IMR-90 (cell line): ENCODE measurements at regions not wholly inside any gene's neighbourhood (a gene's known extent, or its start where the extent isn't known, plus 50 kb on each side); places are given as distances from the start of the nearest gene placed in this dataset.

Experiments
- ATAC-seq: fragments of 200-7000 bp; cut with Tn5 transposase; 2 replicates; pipeline ENCODE4 v1.9.1; 2020; ENCODE audit warnings: low read depth, mild to moderate bottlenecking, moderate library complexity
- BruUV-seq: library from RNA; stranded (reverse); fragments of 400-500 nt; replicated peaks from 2 replicates; lab custom pipeline; 2021; lab: Mats Ljungman, UMichigan
- CTCF ChIA-PET: fragments of 300-600 bp; formaldehyde crosslinking; extraction: SDS; loops from one replicate; lab custom pipeline; 2021; ENCODE audit warnings: antibody characterized with exemption; lab: Yijun Ruan, JAX
- POLR2A ChIA-PET: fragments of 300-600 bp; sonication (Branson Sonifier 250); formaldehyde crosslinking; loops from one replicate; lab custom pipeline; 2022; ENCODE audit warnings: antibody characterized with exemption; ENCODE audit not compliant: unreplicated experiment; lab: Charles Lee
- DNase-seq: peaks from one replicate; pipeline ENCODE4 v3.0.0; 2013
- H2AFZ ChIP-seq: replicated peaks from 2 replicates; pipeline ENCODE3; 2013; ENCODE audit warnings: low read length, mild to moderate bottlenecking; ENCODE audit not compliant: poor library complexity
- H2AK5ac ChIP-seq: 2 replicates; pipeline ENCODE4 v1.6.1; 2013; ENCODE audit warnings: low read depth, low read length, inconsistent platforms
- H2AK9ac ChIP-seq: replicated peaks from 2 replicates; pipeline ENCODE3; 2013; ENCODE audit warnings: mild to moderate bottlenecking, low read depth, low read length, moderate library complexity; ENCODE audit not compliant: poor library complexity
- H2BK120ac ChIP-seq: 2 replicates; pipeline ENCODE4 v1.6.1; 2013; ENCODE audit warnings: low read depth, low read length, inconsistent platforms
- H2BK15ac ChIP-seq: 3 replicates; pipeline ENCODE4 v1.6.1; 2013; ENCODE audit warnings: low read depth, low read length, inconsistent platforms
- H2BK20ac ChIP-seq: 2 replicates; pipeline ENCODE4 v1.6.1; 2013; ENCODE audit warnings: low read depth, mild to moderate bottlenecking, inconsistent platforms, low read length, moderate library complexity
- H2BK5ac ChIP-seq: 2 replicates; pipeline ENCODE4 v1.6.1; 2013; ENCODE audit warnings: mild to moderate bottlenecking, low read depth, low read length, inconsistent platforms; ENCODE audit not compliant: poor library complexity, severe bottlenecking
- H3K14ac ChIP-seq: replicated peaks from 2 replicates; pipeline ENCODE4 v1.6.1; 2013; ENCODE audit warnings: low read depth, low read length, inconsistent platforms
- H3K18ac ChIP-seq: 2 replicates; pipeline ENCODE4 v1.6.1; 2013; ENCODE audit warnings: low read depth, low read length, control low read depth
- H3K23ac ChIP-seq: 2 replicates; pipeline ENCODE4 v1.6.1; 2013; ENCODE audit warnings: low read depth, low read length, inconsistent platforms
- H3K27ac ChIP-seq: 2 replicates; pipeline ENCODE4 v1.5.1; 2013; ENCODE audit warnings: mild to moderate bottlenecking, control low read depth, low read length; ENCODE audit not compliant: insufficient read depth
- H3K27me3 ChIP-seq: 2 replicates; pipeline ENCODE4 v1.6.1; 2013; ENCODE audit warnings: low read length; ENCODE audit not compliant: control insufficient read depth, insufficient read depth
- H3K36me3 ChIP-seq: 2 replicates; pipeline ENCODE4 v1.6.1; 2013; ENCODE audit warnings: low read length, mixed read lengths; ENCODE audit not compliant: control insufficient read depth, insufficient read depth
- H3K4ac ChIP-seq: 2 replicates; pipeline ENCODE4 v1.6.1; 2013; ENCODE audit warnings: low read depth, low read length, inconsistent platforms
- H3K4me1 ChIP-seq: 2 replicates; pipeline ENCODE4 v1.6.1; 2013; ENCODE audit warnings: low read length, mixed read lengths; ENCODE audit not compliant: control insufficient read depth, insufficient read depth
- H3K4me2 ChIP-seq: 2 replicates; pipeline ENCODE4 v1.6.1; 2013; ENCODE audit warnings: low read depth, mild to moderate bottlenecking, control low read depth, low read length, moderate library complexity
- H3K4me3 ChIP-seq: 2 replicates; pipeline ENCODE4 v1.5.1; 2013; ENCODE audit warnings: low read depth, mild to moderate bottlenecking, control low read depth, low read length, moderate library complexity; ENCODE audit not compliant: insufficient read depth
- H3K56ac ChIP-seq: 2 replicates; pipeline ENCODE4 v1.6.1; 2013; ENCODE audit warnings: low read length, inconsistent platforms; ENCODE audit not compliant: insufficient read depth; ENCODE audit errors: extremely low read depth
- H3K79me1 ChIP-seq, 2 experiments: 2 replicates each; pipeline ENCODE4 v1.6.1; 2013; ENCODE audit warnings: low read length in 2 of 2, inconsistent platforms in 1 of 2, low read depth in 1 of 2
- H3K9ac ChIP-seq: 2 replicates; pipeline ENCODE4 v1.6.1; 2013; ENCODE audit warnings: low read depth, low read length, control low read depth
- H3K9me1 ChIP-seq: 2 replicates; pipeline ENCODE4 v1.6.1; 2013; ENCODE audit warnings: low read length, inconsistent platforms; ENCODE audit not compliant: insufficient read depth
- H3K9me3 ChIP-seq: 2 replicates; pipeline ENCODE4 v1.6.1; 2013; ENCODE audit warnings: low read length; ENCODE audit not compliant: control insufficient read depth, insufficient read depth
- H4K20me1 ChIP-seq: 2 replicates; pipeline ENCODE4 v1.6.1; 2013; ENCODE audit warnings: low read length, inconsistent platforms; ENCODE audit not compliant: insufficient read depth
- H4K5ac ChIP-seq: 2 replicates; pipeline ENCODE4 v1.6.1; 2013; ENCODE audit warnings: mild to moderate bottlenecking, low read depth, low read length, control low read depth
- H4K8ac ChIP-seq, 2 experiments: 2 replicates each; pipeline ENCODE4 v1.6.1; 2013; ENCODE audit warnings: low read depth in 2 of 2, low read length in 2 of 2, control low read depth in 1 of 2, inconsistent platforms in 1 of 2
- H4K91ac ChIP-seq: 2 replicates; pipeline ENCODE4 v1.6.1; 2013; ENCODE audit warnings: low read depth, low read length, inconsistent platforms; ENCODE audit not compliant: insufficient read depth
- MXI1 ChIP-seq: IDR thresholded peaks from 2 replicates; pipeline ENCODE4 v1.6.1; 2012; ENCODE audit warnings: low read depth, mild to moderate bottlenecking, low read length, moderate library complexity, borderline replicate concordance
- NFE2L2 ChIP-seq: fragments of 150-350 bp; IDR thresholded peaks from 2 replicates; pipeline ENCODE4 v1.6.1; 2016; ENCODE audit warnings: low read depth, mild to moderate bottlenecking, low read length
- POLR2A ChIP-seq: IDR thresholded peaks from 2 replicates; pipeline ENCODE4 v1.6.1; 2012; ENCODE audit warnings: mild to moderate bottlenecking, low read depth, low read length
- RCOR1 ChIP-seq: IDR thresholded peaks from 2 replicates; pipeline ENCODE4 v1.6.1; 2012; ENCODE audit warnings: mild to moderate bottlenecking, low read length, improper control_type of control experiment; ENCODE audit not compliant: insufficient replicate concordance
- RFX5 ChIP-seq: IDR thresholded peaks from 2 replicates; pipeline ENCODE4 v1.8.0; 2012; ENCODE audit warnings: low read depth, mild to moderate bottlenecking, low read length, moderate library complexity
- WGBS, 2 experiments: methylation state at CpG; one replicate each; pipeline versions ENCODE4 v1.1.5 to v1.1.7; 2013; ENCODE audit warnings: missing lambda C conversion rate in 2 of 2; ENCODE audit not compliant: insufficient read length in 1 of 2; ENCODE audit errors: extremely low coverage in 2 of 2; 5-methylcytosine and 5-hydroxymethylcytosine counted together
- dilution Hi-C: fragments of 300-500 bp; cut with HindIII; formaldehyde crosslinking; loops from one replicate; pipeline ENCODE4 v1.14.3; 2018; ENCODE audit warnings: low sequenced_read_pairs; ENCODE audit not compliant: unreplicated experiment
- in situ Hi-C: fragments of 300-500 bp; cut with MboI; formaldehyde crosslinking; loops from 3 replicates; pipeline ENCODE4 v1.14.3; 2019; ENCODE audit warnings: low sequenced_read_pairs, inconsistent platforms, mixed read lengths
- intact Hi-C: fragments of 100-400 bp; cut with micrococcal nuclease; formaldehyde crosslinking; loops from 2 replicates; pipeline ENCODE4 v1.10.0; 2022
- TF ChIP-seq, protein P1 (sequence below): fragments of 150-350 bp; IDR thresholded peaks from 2 replicates; pipeline ENCODE4 v1.6.1; 2016; ENCODE audit warnings: low read depth, mild to moderate bottlenecking, low read length, moderate library complexity, borderline replicate concordance

DNA sequence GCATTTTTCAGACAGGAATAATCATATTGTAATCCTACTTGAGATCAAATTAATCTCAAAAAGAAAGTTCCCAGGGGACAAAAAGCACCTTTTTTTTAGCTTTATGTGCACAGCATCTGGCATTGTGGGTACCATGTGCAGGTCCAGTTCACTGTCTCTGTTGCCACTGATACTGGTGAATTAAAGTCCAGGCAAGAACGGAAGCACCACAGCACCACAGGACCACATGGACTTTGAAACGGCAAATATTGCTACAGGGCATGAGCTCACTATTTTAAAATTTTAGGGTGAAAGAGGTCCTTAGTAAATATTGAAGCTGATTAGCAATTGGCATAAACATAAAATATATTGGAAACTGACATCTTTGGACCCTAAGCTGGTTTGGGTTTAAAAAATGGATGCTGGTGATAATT is 709.0 kb downstream of the EPM2A start:
- Histone ChIP-seq H3K4me2 (no peak overlapping the region), H3K36me3 (no peaks in the 10 kb centered on the region), H3K4ac (no peak overlapping the region), H4K20me1 (no peaks in the 10 kb centered on the region), H3K9ac (no peak overlapping the region), H3K4me1 (no peaks in the 10 kb centered on the region), H4K5ac (no peak overlapping the region), H3K18ac (no peak overlapping the region), H3K23ac (no peak overlapping the region), H2AFZ (no peak overlapping the region), H2AK5ac (no peak overlapping the region), H3K56ac (no peak overlapping the region), H4K91ac (no peak overlapping the region), H3K4me3 (no peak overlapping the region), H3K79me1 (no peaks in the 10 kb centered on the region), H2AK9ac (no peak overlapping the region), H4K8ac (no peak overlapping the region), H2BK5ac (no peak overlapping the region), H3K27ac (no peak overlapping the region), H2BK120ac (no peak overlapping the region), H2BK20ac (no peak overlapping the region), H2BK15ac (no peak overlapping the region), H3K9me1 (no peaks in the 10 kb centered on the region), H3K9me3 (no peaks in the 10 kb centered on the region), H3K14ac (no peak overlapping the region), H3K27me3 (no peaks in the 10 kb centered on the region)
- ChIA-PET CTCF (interaction anchor here (0.6 kb wide), 1 partner anchor 288 kb away, joined by 3 read pairs; no protein-coding TSS in a partner anchor), POLR2A (no interaction called here)
- ATAC-seq: no peak
- intact Hi-C loops: loop anchor here (5.0 kb wide), 2 partner anchors 186 to 606 kb away; no protein-coding TSS in a partner anchor
- TF ChIP-seq MXI1: no peak
- TF ChIP-seq NFE2L2: no peak
- TF ChIP-seq, protein P1, sequence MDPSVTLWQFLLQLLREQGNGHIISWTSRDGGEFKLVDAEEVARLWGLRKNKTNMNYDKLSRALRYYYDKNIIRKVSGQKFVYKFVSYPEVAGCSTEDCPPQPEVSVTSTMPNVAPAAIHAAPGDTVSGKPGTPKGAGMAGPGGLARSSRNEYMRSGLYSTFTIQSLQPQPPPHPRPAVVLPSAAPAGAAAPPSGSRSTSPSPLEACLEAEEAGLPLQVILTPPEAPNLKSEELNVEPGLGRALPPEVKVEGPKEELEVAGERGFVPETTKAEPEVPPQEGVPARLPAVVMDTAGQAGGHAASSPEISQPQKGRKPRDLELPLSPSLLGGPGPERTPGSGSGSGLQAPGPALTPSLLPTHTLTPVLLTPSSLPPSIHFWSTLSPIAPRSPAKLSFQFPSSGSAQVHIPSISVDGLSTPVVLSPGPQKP: no peak
- TF ChIP-seq RFX5: no peak
- TF ChIP-seq RCOR1: no peak
- no peak for TF ChIP-seq POLR2A
- dilution Hi-C loops: no loop called here
- in situ Hi-C loops: no loop called here
- DNase-seq: no peak
- BruUV-seq: no TSS peak
- WGBS, 2 experiments: 100% methylated on average over 2 of the region's 2 CpGs; no CpG with 5 or more reads in 1 of the 2 experiments
